ENCODE measurements at regions not wholly inside any gene's neighbourhood (a gene's known extent, or its start where the extent isn't known, plus 50 kb on each side); places are given as distances from the start of the nearest gene placed in this dataset.
"Not testable (repeated sequence)": the region's sequence is repeated elsewhere in the genome, so short reads cannot be mapped to it uniquely, and the experiment has no call there.

DNA sequence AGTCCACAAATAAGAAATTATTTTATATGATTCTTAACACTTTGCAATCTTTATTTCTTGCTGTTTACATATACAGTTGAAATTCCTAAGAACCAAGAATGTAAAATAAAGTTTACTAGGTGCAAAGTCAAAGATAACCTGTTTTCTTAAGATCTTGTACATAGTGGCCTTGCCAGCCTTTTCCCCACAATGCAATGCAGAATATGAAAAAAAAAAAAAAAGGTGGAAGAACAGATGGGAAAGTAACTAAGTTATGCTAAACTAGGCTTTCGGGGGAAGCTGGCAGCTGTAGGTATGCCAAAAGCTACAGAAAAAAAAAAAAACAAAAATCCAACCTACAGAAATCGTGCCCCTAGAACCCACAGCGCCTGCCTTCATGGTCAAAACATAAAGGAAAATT lies 1588.4 kb downstream of the STIM2 start:
- TF ChIP-seq, protein P1, sequence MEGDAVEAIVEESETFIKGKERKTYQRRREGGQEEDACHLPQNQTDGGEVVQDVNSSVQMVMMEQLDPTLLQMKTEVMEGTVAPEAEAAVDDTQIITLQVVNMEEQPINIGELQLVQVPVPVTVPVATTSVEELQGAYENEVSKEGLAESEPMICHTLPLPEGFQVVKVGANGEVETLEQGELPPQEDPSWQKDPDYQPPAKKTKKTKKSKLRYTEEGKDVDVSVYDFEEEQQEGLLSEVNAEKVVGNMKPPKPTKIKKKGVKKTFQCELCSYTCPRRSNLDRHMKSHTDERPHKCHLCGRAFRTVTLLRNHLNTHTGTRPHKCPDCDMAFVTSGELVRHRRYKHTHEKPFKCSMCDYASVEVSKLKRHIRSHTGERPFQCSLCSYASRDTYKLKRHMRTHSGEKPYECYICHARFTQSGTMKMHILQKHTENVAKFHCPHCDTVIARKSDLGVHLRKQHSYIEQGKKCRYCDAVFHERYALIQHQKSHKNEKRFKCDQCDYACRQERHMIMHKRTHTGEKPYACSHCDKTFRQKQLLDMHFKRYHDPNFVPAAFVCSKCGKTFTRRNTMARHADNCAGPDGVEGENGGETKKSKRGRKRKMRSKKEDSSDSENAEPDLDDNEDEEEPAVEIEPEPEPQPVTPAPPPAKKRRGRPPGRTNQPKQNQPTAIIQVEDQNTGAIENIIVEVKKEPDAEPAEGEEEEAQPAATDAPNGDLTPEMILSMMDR (conservative IDR thresholded peaks at IDR 0.05; ENCODE audit: low read depth, low read length) = no peak
- no peak for DNase-seq (ENCODE audit: low read depth)
- no peak overlapping the region for H3K4me3 ChIP-seq (ENCODE audit: low read depth, low read length)

DNA sequence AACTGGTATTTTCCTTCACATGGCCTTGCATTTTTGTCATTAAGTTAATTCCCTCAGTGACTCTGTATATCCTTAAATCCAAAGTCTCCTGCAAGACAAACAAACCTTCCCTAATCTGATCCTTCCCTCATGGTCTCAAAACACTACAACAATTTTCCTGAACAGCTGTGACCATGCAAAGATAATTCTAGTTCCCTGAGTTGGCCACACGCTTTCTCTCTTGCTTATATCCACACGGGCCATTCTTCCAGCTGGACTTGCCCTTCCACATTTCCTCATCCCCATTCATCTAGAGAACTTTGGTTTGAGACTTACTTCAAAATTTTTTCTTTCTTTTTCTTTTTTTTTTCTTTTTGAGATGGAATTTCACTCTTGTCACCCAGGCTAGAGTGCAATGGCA lies 1590.7 kb downstream of the STIM2 start:
- no peak overlapping the region for H3K4me3 ChIP-seq (ENCODE audit: low read depth, low read length)
- TF ChIP-seq, protein P1 (conservative IDR thresholded peaks at IDR 0.05; ENCODE audit: low read depth, low read length) = no peak
- DNase-seq (ENCODE audit: low read depth) = no peak

DNA sequence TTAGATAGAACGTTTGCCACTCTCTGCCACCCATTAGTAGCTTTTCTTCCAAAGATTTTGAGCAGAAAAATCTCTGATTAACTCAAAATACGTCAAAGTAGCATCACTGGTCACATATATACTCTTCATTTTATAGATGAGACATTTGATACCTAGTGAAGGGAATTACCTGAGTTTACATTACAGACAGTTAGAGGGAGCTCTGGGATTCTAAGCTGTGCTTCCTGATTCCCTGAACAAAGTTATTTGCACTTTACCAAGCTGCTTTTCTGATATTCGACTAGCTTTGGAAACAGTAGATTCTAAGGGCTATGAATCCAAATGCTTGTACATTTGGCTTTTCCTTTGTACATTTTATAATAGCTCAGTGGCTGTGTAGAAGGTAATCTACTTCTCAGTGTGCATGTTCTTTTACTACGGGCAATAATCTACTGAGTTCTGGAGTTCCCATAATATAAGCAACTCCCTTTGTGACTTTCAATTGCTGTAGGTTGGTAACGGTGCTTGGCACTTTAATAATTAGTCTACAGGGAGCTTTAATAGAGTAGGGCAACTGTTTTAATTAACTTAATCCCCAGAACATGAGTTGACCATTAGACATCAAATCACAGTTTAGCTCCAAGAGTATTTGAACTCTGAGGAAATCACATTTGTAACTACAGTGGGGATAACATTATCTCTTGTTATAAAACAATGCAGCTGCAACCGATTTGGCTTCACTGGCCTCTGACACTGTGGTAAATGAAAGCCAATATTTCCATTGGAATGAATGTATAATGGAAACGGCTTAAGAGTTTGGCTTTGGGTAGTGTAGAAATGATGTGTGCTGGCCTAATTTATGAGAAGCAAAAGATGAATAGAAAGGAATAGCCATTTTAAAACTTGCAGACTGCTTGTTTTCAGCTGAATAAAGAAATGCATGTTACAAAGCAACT lies 1602.4 kb downstream of the STIM2 start:
- H3K4me3 ChIP-seq (ENCODE audit: low read depth, low read length) = no peak overlapping the region
- TF ChIP-seq, protein P1 (conservative IDR thresholded peaks at IDR 0.05; ENCODE audit: low read depth, low read length) = peak; percentile 23
- DNase-seq (ENCODE audit: low read depth) = no peak

DNA sequence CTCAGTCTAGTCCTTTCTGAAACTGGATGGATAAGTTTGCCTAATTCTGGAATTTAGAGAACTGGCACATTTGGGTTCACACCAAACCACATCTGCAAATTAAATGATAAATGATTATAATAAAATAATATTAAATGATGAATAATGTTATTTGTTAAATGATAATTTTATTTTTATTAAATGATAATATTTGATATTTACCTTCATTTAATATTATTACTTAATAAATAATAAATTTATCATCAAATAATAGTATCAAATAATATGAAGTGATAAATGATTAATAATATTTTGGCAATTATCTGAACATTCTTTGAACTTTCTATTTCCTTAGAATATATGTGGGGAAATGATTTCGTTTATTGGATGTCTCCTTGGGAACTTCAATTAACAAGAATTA lies 1604.2 kb downstream of the STIM2 start:
- TF ChIP-seq, protein P1 (conservative IDR thresholded peaks at IDR 0.05; ENCODE audit: low read depth, low read length) = no peak
- no peak for DNase-seq (ENCODE audit: low read depth)
- H3K4me3 ChIP-seq (ENCODE audit: low read depth, low read length) = no peak overlapping the region

DNA sequence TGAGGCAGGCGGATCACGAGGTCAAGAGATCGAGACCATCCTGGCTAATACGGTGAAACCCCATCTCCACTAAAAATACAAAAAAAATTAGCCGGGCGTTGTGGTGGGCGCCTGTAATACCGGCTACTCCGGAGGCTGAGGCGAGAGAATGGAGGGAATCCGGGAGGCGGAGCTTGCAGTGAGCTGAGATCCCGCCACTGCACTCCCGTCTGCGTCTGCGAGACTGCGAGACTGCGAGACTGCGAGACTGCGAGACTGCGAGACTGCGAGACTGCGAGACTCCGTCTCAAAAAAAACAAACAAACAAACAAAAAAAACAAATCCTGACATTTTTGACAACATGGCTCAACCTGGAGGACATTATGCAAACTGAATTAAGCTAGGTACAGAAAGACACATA lies 1606.2 kb downstream of the STIM2 start:
- H3K4me3 ChIP-seq (ENCODE audit: low read depth, low read length); DNase-seq (ENCODE audit: low read depth): not testable (repeated sequence)

DNA sequence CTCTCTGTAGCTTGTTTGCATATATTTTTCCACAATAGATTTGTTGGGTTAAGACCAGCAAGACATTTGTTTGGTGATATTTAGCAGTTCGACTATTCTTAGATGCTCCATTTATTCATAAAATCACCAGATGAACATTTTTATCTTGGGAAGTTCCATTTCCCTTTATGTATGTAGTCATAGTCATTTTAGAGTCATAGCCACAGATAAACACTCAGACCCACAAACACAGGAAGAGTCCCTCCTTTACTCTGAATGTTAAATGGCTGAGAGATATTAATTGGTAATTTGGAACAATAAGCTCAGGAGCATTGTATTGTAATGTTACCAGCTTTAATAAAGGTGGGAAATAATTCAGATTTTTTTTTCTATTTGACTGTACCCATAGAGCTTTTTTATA lies 1608.7 kb downstream of the STIM2 start:
- no peak for DNase-seq (ENCODE audit: low read depth)
- H3K4me3 ChIP-seq (ENCODE audit: low read depth, low read length) = no peak overlapping the region
- TF ChIP-seq, protein P1 (conservative IDR thresholded peaks at IDR 0.05; ENCODE audit: low read depth, low read length) = no peak

DNA sequence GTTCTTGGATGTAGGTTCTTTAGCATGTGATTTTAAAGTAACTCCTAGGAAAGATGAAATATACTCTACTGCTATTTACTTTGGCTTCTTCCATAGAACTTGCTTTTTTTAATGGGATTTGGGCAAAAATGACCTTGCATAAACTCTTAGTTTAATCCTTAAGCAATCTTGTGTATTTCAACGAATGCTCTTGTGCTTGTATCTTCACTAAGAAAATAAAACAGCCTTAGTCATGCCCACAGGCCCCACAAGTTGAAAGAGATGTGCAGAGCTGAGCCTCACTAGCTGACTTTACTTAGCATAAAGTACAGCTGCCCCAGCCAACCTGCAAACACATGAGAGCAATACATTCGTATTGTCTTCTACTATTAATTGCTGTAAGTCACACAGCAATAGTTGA lies 1609.2 kb downstream of the STIM2 start:
- peak; percentile 39 for DNase-seq (ENCODE audit: low read depth)
- H3K4me3 ChIP-seq (ENCODE audit: low read depth, low read length) = no peak overlapping the region
- TF ChIP-seq, protein P1 (conservative IDR thresholded peaks at IDR 0.05; ENCODE audit: low read depth, low read length) = no peak
